Activated CD4-positive, alpha-beta T cell treated with anti-CD3 and anti-CD28 coated beads, Interleukin-10, Interleukin-2, amounts not matched to agents 100 ng/mL and 50 ng/mL, durations not matched to agents 16 hours and 8 hours (primary cell): ENCODE measurements at regions not wholly inside any gene's neighbourhood (a gene's known extent, or its start where the extent isn't known, plus 50 kb on each side); places are given as distances from the start of the nearest gene placed in this dataset.
A peak's percentile ranks its signal among the peaks of the same experiment; 100 is the strongest.
"Not testable (repeated sequence)": the region's sequence is repeated elsewhere in the genome, so short reads cannot be mapped to it uniquely, and the experiment has no call there.

Experiments used
- DNase-seq: peaks from one replicate; pipeline ENCODE4 v3.0.0-alpha.2; 2020

DNA sequence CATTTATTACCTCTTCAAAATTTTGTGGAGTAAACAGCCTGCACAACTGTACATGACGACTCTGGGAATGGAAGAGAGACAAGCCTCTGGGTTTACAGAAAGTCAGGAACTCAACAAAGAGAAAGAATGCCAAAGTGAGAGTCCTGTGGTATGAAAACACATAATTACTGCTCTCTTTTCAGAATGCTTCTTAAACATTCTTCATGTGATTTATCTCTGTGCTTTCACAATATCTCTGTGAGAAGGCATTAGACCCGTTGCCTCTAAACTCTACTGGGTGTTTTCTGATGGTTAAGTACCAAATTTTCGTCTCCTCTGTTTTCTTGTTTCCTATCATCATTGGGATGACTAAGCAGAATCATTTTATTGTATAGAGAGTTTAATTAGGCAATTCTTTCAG is 966.6 kb upstream of the SLIT2 start:
- no peak for DNase-seq

DNA sequence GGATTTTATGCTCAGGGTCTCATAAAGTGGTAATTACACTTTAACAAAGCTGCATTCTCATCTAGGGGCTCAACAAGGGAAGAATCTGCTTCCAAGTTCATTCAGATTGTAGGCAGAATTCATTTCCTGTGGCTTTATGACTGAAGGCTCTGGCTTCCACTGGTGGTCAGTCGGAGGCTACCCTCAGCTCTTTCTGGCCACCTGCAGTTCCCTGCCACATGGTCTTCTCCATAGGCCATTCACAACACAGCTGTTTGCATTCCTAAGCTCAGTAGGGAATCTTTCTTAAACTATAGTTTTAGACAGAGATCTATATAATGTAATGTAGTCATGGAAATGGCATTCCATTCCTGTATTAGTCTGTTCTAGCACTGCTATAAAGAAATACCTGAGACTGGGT is 973.0 kb upstream of the SLIT2 start:
- no peak for DNase-seq

DNA sequence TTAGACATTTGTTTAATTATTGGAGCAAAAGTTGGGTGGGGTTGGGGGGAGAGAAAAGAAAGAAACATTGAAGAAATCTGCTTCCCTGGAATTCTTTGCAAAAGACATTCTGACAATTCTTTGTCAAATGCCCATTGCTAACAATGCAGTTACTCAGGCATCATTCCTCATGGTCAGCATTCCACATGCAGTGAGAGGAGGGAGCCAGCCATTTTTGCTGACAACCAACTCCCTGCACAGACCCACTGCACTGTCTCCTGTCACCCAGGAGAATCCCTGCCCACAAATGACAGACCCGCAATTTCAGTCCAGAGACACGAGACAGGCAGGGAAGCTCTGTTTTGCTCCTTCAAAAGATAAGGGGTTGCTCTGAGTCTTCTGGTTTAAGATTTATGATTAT is 985.1 kb upstream of the SLIT2 start:
- no peak for DNase-seq

GRCh38 chr4:19262467-19262866 is 989.2 kb upstream of the SLIT2 start:
- no peak for DNase-seq

DNA sequence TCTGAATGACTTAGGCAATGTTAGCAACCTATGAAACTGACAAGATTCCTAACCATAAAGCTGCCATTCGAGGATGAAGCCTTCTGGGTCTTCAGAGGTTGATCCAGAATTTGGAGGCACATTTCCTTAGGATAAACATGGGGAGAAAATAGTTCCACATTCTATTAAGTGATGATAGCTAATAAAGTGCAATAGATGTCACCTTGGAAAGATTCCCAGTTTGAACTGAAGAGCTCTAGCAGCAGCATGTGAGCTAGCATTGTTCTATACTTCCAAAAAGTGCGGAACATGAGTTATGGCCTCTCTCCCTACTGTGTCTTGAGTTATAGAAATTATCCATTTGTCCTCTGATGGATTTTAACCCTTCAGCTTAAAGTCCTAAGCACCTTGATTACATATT is 991.4 kb upstream of the SLIT2 start:
- no peak for DNase-seq

DNA sequence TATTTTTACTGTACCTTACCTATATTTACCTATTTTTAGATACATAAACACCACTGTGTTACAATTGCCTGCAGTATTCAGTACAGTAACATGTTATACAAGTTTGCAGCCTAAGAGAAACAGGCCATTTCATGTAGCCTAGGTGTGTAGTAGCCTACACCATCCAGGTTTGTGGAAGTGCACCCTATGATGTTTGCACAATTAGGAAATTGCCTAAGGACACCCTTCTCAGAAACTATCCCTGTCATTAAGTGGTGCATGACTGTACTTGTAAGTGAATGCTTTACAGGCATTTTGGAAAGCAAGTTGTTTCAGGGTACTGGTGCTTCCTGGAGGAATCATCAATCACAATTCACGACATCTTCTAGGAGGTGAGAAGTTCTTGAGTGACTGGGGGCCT is 991.8 kb upstream of the SLIT2 start:
- DNase-seq = no peak

DNA sequence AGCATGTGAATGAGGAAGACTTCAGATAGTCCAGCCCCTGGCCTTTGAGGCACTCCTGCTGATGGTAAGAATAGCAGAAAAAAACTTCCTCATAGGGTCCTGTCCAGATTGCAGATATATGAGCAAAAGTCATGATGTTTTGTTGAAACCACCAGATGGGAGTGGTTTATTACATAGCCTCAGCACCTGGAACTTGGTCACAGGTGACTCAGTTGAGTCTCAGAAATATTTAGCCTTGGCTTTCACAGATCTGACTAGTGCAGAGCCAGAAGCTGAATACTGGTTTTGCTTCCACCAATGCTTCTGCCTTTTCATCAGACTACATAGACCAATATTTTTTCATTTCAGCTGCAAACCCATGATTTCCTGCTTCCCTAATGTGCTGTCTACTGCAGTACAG is 994.9 kb upstream of the SLIT2 start:
- no peak for DNase-seq

DNA sequence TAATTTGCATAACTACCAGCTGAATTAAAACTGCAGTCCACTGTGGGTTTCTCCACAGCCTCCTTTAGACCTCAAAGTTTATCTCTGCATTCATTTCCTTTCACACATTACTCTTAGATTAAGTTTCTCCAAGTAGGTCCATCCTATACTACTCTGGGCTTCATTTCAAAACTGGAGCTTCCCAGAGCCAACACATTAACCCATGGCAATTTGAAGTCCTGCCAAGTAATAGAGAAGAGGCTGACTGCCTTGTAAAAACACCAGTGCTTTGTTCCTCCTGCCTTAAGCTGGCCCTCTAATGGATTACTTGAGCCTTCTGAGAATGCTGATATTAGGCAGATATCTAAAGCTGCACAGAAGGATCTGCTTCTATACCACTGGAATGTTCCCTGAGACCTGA is 997.2 kb upstream of the SLIT2 start:
- DNase-seq = no peak

GRCh38 chr4:19248023-19248422 is 1003.7 kb upstream of the SLIT2 start:
- DNase-seq = no peak

- DNase-seq = no peak
These were observed 1009.8 kb upstream of the SLIT2 start for GRCh38 chr4:19241895-19242294.

DNA sequence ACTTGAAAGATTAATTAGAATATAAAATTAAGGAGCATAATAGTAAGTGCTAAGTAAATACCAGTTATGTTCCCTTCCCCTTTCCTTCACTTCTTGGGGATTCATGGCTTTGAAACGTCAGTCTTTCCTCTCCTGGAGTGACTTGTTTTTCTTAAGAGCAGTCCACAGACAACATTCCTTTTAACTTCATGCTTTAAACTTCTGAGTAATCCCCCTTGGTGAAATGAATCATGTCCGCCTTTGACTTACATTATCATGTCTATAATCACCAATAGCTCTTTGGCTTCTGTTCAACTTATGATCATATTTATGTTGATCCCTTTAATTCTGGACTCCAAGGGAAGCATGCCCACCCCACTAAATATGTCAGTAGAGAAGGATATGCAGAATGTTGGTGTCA is 1012.1 kb upstream of the SLIT2 start:
- no peak for DNase-seq

DNA sequence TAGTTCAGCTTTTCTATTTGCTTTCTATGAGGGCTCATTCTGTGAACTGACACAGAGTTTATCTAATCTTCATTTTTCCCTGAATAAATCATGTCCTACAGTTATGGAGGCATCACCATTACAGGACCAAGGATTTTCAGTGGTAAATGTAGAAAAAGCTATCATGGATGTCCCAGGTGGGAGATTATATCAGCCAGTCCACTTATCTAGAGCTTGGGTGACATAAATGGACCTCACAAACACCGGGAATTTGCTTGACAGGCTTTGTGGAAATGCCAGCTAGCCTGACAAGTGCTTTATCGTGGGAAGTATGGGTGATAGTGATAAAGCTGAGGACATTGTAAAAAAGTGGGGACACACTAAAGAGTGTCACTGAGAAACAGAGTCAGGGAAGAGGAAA is 1015.2 kb upstream of the SLIT2 start:
- DNase-seq = no peak

DNA sequence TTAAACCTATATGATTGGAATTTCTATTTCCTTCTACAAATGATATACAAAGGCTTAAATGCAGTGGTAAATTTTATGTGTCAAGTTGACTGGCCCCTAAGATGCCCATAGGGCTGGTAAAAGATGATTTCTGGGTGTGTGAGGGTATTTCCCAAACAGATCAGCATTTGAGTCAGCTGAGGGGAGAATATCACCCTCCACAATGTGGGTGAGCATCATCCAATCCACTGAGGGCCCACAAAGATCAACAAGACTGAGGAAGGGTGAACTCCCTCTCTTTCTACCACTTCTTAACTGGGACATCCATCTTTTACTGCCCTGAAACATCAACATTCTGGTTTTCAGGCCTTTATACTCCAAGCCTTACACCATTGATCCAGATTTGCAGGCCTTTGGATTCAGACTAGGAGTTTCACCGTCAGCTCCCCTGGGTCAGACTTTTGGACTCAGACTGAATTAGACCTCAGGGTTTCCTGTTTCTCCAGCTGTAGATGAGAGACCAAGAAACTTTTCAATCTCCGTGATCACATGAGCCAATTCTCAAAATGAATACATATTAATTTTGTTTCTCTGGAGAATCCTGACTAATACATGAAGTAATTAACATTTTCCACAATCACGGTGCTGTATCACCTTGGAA is 1020.7 kb upstream of the SLIT2 start:
- DNase-seq = no peak

GRCh38 chr4:19227701-19228100 is 1024.0 kb upstream of the SLIT2 start:
- DNase-seq = no peak

DNA sequence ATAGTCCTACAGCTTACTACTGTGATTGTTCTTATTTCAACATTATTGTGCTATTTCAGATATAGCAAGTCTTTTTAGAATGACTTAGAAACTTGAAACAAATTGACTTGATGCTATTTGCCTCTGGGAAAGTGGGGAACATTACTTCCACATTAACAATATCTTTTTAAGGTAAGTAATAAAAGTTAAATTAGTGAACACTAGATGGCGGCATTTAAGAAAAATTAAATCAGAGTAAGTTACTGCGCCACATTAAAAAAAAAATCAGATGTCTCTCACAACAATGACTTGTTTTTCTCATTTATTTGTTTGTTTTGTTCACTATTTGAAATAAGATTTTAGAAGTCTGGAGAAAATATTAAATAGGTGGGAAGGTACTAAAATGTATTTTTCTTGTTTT is 1026.9 kb upstream of the SLIT2 start:
- peak; percentile 1 for DNase-seq

DNA sequence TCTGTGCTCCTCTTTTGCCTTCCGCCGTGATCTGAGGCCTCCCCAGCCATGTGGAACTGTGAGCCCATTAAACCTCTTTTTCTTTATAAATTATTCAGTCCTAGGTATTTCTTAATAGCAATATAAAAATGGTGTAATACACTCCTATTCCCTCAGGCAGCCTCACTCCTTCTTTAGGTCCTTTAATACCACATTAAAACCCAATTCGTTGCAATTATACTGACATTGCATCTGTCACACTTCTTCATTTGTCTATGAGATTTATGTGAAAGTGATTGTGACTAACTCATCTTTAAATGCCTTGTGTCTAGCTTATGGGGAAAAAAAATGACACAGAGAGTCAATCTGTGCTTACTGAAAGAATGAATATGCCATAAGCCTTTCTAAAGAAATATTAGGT is 1035.2 kb upstream of the SLIT2 start:
- DNase-seq = no peak

DNA sequence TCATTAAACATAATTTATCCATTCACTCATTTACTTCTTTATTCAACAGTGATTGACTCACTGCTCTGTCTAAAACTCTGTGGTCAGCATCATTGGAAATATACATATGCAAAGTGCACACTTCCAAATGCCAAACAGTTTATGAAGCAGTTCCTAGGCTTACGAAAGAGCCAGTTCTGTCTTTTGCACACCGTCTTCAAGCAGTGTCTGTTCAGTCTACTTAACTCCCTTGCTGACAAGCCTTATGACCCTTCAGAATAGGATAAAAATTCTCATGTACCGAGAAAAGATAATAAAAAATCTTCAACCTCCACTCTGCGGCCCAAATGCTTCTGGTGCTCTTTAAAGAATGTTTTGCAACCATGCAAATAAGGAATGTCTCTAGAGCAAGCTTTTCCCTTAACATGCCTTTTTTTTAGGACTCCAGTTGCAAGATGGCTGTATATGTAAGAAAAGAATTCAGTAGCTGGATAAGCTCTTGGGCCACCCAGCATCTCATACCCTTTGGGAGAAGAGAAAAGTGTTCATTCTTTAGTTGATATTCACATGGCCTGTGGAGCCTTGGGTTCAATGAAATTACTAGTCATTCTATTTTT is 1037.0 kb upstream of the SLIT2 start:
- DNase-seq = no peak

- no peak for DNase-seq
These were observed 1038.3 kb upstream of the SLIT2 start for GRCh38 chr4:19213388-19213787.

GRCh38 chr4:19205853-19206252 is 1045.9 kb upstream of the SLIT2 start:
- DNase-seq = no peak

DNA sequence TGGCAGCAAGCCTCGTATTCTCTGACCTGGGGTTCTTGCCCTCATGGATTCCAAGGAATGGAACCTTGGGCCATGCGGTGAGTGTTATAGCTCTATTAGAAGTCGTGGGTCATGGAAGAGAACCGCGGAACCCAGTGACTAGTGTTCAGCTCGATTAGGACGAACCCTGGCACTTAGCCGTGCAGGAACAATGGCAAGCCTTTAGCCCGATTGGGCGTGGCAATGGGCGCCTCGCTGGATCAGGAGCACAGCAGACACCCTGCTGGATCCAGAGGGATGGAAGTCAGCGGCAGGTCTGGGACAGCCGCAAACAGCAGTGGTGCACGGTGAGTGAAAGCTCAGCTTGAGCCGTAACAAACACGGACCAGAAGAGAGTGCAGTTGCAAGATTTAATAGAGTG is 1053.9 kb upstream of the SLIT2 start:
- not testable (repeated sequence) for DNase-seq

DNA sequence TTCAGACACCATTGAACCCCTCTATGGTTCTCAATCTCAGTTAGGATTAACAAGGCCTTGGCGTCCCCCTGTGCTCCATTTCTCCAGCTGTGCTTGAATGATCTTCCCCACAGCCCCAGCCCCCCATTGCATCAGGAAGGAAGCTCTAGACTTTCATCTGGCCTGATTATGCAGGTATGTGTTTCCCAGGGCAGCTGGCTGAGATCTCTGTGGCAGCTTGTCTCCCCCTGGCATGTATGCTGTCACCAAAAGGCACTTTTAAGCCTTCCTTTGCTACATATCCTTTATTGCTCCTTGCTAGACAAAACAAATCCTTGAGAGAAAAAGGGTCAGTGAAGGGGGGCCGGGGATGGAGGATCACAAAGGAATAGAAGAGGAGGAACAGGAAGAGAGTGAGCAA is 1056.0 kb upstream of the SLIT2 start:
- DNase-seq = no peak

- DNase-seq = no peak
These were observed 1057.0 kb upstream of the SLIT2 start for GRCh38 chr4:19194672-19195071.

GRCh38 chr4:19193274-19193981 is 1058.3 kb upstream of the SLIT2 start:
- DNase-seq = no peak

- DNase-seq = no peak
These were observed 1059.6 kb upstream of the SLIT2 start for GRCh38 chr4:19191979-19192650.
